ENCODE measurements at regions not wholly inside any gene's neighbourhood (a gene's known extent, or its start where the extent isn't known, plus 50 kb on each side); places are given as distances from the start of the nearest gene placed in this dataset.

GRCh38 chr10:55002420-55002819 lies 201.4 kb upstream of the PCDH15 start:
- no peak for FAIRE-seq
- H2AFZ ChIP-seq (ENCODE audit: low read length): no peak overlapping the region
- H3K23me2 ChIP-seq (ENCODE audit: low read depth, low read length): no peaks in the 10 kb centered on the region
- TF ChIP-seq SUZ12 (IDR thresholded peaks at IDR 0.05; ENCODE audit: low read length) (no peak), MAFK (IDR thresholded peaks at IDR 0.05; ENCODE audit: low read depth, low read length) (no peak), POU5F1 (IDR thresholded peaks at IDR 0.05; ENCODE audit: low read depth, low read length) (no peak), RBBP5 (IDR thresholded peaks at IDR 0.05; ENCODE audit: borderline replicate concordance, low read depth, low read length) (no peak), RNF2 (IDR thresholded peaks at IDR 0.05; ENCODE audit: borderline replicate concordance, low read depth, low read length, missing control alignments, poor library complexity, severe bottlenecking) (no peak), GTF2F1 (IDR thresholded peaks at IDR 0.05; ENCODE audit: borderline replicate concordance, low read depth, low read length) (no peak), SIX5 (IDR thresholded peaks at IDR 0.05; ENCODE audit: low read depth, low read length) (no peak), SIRT6 (IDR thresholded peaks at IDR 0.05; ENCODE audit: low read length) (no peak), CBX8 (IDR thresholded peaks at IDR 0.05; ENCODE audit: borderline replicate concordance, low read depth, low read length) (no peak), NANOG (IDR thresholded peaks at IDR 0.05; ENCODE audit: insufficient read depth, low read depth, low read length, poor library complexity, severe bottlenecking) (no peak), POLR2AphosphoS5 (IDR thresholded peaks at IDR 0.05; ENCODE audit: low read depth, low read length) (no peak), TEAD4 (IDR thresholded peaks at IDR 0.05; ENCODE audit: low read depth, low read length) (no peak), CHD1 (IDR thresholded peaks at IDR 0.05; ENCODE audit: low read depth, low read length) (no peak)
- TF ChIP-seq, protein P1, sequence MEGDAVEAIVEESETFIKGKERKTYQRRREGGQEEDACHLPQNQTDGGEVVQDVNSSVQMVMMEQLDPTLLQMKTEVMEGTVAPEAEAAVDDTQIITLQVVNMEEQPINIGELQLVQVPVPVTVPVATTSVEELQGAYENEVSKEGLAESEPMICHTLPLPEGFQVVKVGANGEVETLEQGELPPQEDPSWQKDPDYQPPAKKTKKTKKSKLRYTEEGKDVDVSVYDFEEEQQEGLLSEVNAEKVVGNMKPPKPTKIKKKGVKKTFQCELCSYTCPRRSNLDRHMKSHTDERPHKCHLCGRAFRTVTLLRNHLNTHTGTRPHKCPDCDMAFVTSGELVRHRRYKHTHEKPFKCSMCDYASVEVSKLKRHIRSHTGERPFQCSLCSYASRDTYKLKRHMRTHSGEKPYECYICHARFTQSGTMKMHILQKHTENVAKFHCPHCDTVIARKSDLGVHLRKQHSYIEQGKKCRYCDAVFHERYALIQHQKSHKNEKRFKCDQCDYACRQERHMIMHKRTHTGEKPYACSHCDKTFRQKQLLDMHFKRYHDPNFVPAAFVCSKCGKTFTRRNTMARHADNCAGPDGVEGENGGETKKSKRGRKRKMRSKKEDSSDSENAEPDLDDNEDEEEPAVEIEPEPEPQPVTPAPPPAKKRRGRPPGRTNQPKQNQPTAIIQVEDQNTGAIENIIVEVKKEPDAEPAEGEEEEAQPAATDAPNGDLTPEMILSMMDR (IDR thresholded peaks at IDR 0.05; ENCODE audit: control extremely low read depth in 1 of 3, insufficient read depth in 1 of 3, low read depth in 1 of 3, low read length in 3 of 3): no peak

More at GRCh38 chr10:55002420-55002819, 201.4 kb upstream of the PCDH15 start:
- no peak for DNase-seq (ENCODE audit: low read depth in 1 of 2, low spot score in 2 of 2)
- H3K36me3 ChIP-seq (ENCODE audit: control insufficient read depth in 2 of 4, insufficient read depth in 4 of 4, low read length in 3 of 4): peaks cover 0 to 7% (median 0%) of the 10 kb centered on the region in 4 experiments; a peak in 1 of 8 replicates
- no peaks in the 10 kb centered on the region; a peak in 1 of 7 replicates for H3K4me1 ChIP-seq (replicated peaks in 1 of 4; ENCODE audit: control insufficient read depth in 3 of 4, insufficient read depth in 4 of 4, low read length in 3 of 4)
- H3K56ac ChIP-seq (replicated peaks; ENCODE audit: insufficient read length, low read depth, low read length): no peak overlapping the region
- no peak overlapping the region for H3K23ac ChIP-seq (ENCODE audit: insufficient read length)
- H3K9ac ChIP-seq (replicated peaks in 1 of 4; ENCODE audit: extremely low read depth in 1 of 4, low read depth in 3 of 4, low read length in 3 of 4): no peak overlapping the region
- H3K27me3 ChIP-seq (replicated peaks in 1 of 4; ENCODE audit: control insufficient read depth in 3 of 4, extremely low read depth in 1 of 4, insufficient read depth in 3 of 4, low read length in 3 of 4): no peaks in the 10 kb centered on the region
- no peak overlapping the region for H3K27ac ChIP-seq (ENCODE audit: low read depth, low read length)
- ChIA-PET POLR2A (ENCODE audit: partially characterized antibody) (no interaction called here), CTCF (ENCODE audit: partially characterized antibody) (interaction anchor here (0.6 kb wide), 1 partner anchor 352 kb away, joined by 4 read pairs; no protein-coding TSS in a partner anchor)
- H3K14ac ChIP-seq (ENCODE audit: insufficient read length): no peak overlapping the region
- H3K4me2 ChIP-seq (ENCODE audit: insufficient read depth in 1 of 2, low read depth in 2 of 2, low read length in 2 of 2): no peak overlapping the region
- no peak overlapping the region for H3K4ac ChIP-seq (replicated peaks; ENCODE audit: insufficient read length, low read depth, low read length)
- H2BK15ac ChIP-seq (ENCODE audit: low read length): no peak overlapping the region
- H3K79me1 ChIP-seq (ENCODE audit: low read depth, low read length): no peaks in the 10 kb centered on the region
- no peaks in the 10 kb centered on the region for H3K79me2 ChIP-seq (ENCODE audit: control insufficient read depth in 1 of 2, insufficient read depth in 2 of 2, low read length in 2 of 2)
- no peak overlapping the region for H2BK5ac ChIP-seq (ENCODE audit: low read depth, low read length)
- no peak overlapping the region for H3K18ac ChIP-seq (ENCODE audit: extremely low read depth, low read length)
- no peak overlapping the region for H2BK12ac ChIP-seq (ENCODE audit: low read depth, low read length)
- no peaks in the 10 kb centered on the region for H4K20me1 ChIP-seq (replicated peaks in 1 of 2; ENCODE audit: control insufficient read depth in 1 of 2, insufficient read depth in 2 of 2, low read length in 2 of 2)
- H4K91ac ChIP-seq (replicated peaks; ENCODE audit: insufficient read length, low read length): no peak overlapping the region
- H2BK120ac ChIP-seq (replicated peaks; ENCODE audit: low read depth, low read length): no peak overlapping the region
- no peak overlapping the region for H4K5ac ChIP-seq (ENCODE audit: insufficient read length, low read depth, low read length)
- H2BK20ac ChIP-seq (ENCODE audit: low read length): no peak overlapping the region
- H3K4me3 ChIP-seq (ENCODE audit: extremely low read depth in 1 of 4, insufficient read depth in 2 of 4, low read depth in 3 of 4, low read length in 4 of 4): no peak overlapping the region
- peaks cover 10% of the 10 kb centered on the region in 2 experiments for H3K9me3 ChIP-seq (ENCODE audit: insufficient read depth in 2 of 2, low read depth in 1 of 2, low read length in 1 of 2)
- H4K8ac ChIP-seq (ENCODE audit: extremely low read depth, insufficient read depth, low read length): no peak overlapping the region
- no peak overlapping the region for H2AK5ac ChIP-seq (ENCODE audit: low read depth, low read length)

Measured in H1 (cell line).